ENCODE measurements at regions not wholly inside any gene's neighbourhood (a gene's known extent, or its start where the extent isn't known, plus 50 kb on each side); places are given as distances from the start of the nearest gene placed in this dataset.

DNA sequence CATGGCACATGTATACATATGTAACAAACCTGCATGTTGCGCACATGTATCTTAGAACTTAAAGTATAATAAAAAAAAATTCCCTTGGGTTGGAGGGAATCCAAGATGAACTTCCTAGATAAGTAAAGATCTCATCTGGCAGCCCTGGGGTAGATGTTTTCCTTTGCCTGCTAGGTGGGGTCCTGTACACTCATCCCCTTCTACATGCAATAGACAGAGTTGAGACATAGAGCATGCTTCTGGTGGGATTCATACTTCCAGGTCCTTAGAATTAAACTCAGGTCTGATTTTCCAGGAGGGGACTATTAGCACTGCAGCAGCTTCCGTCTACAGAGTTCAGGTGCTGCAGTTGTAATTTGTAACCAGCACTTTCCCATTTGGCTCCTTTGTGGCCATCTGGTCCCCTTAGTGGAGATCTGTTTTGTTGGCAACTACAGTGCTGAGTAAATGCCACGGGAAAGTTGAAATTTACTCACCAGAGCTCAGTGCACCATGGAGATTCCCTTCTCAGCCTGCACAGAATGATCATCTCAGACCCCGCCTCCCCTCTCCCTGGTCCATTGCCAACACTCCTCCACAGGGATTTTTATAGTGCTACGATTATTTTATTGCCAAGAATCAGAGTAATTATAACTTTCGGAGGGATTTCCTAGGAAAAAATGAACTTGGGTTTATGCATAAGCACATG, 220.1 kb upstream of the E2F8 start:
- Histone ChIP-seq H3K9me3 (replicated peaks; ENCODE audit: control insufficient read depth, insufficient read depth, low read length) (no peaks in the 10 kb centered on the region), H3K36me3 (ENCODE audit: control insufficient read depth in 2 of 2, extremely low read depth in 1 of 2, insufficient read depth in 2 of 2, low read length in 2 of 2) (no peaks in the 10 kb centered on the region), H3K4me3 (replicated peaks in 1 of 3; ENCODE audit: insufficient read depth in 1 of 3, low read depth in 1 of 3, low read length in 3 of 3) (no peak overlapping the region), H3K79me2 (ENCODE audit: control insufficient read depth, insufficient read depth, low read length) (no peaks in the 10 kb centered on the region), H3K4me2 (ENCODE audit: insufficient read depth, low read length) (no peak overlapping the region), H2AFZ (ENCODE audit: low read depth, low read length) (no peak overlapping the region), H3K9me1 (replicated peaks; ENCODE audit: control insufficient read depth, extremely low read depth, insufficient read depth, low read length) (no peaks in the 10 kb centered on the region), H4K20me1 (replicated peaks; ENCODE audit: control insufficient read depth, extremely low read depth, insufficient read depth, low read length) (no peaks in the 10 kb centered on the region), H3K27ac (ENCODE audit: insufficient read depth, low read depth, low read length) (no peak overlapping the region), H3K9ac (replicated peaks; ENCODE audit: extremely low read depth, insufficient read depth, low read length) (no peak overlapping the region), H3K27me3 (ENCODE audit: control insufficient read depth in 2 of 2, insufficient read depth in 2 of 2, low read length in 2 of 2) (no peaks in the 10 kb centered on the region), H3K4me1 (ENCODE audit: control insufficient read depth, extremely low read depth, insufficient read depth, low read length) (no peaks in the 10 kb centered on the region)
- dilution Hi-C loops (cut with MboI; ENCODE audit: extremely low pct_ligation_motif_present, low sequenced_read_pairs) = no loop called here
- BruUV-seq (replicated peaks) = no TSS peak
- TF ChIP-seq EZH2 (IDR thresholded peaks at IDR 0.05; ENCODE audit: borderline replicate concordance, low read depth, low read length, severe bottlenecking) = no peak
- TF ChIP-seq GATA2 (IDR thresholded peaks at IDR 0.05; ENCODE audit: insufficient read depth, insufficient read length, low read depth, low read length) = no peak
- no peak for TF ChIP-seq POLR2A (IDR thresholded peaks at IDR 0.05; ENCODE audit: low read depth, low read length)
- TF ChIP-seq POLR2AphosphoS5 (IDR thresholded peaks at IDR 0.05; ENCODE audit: insufficient read depth, low read depth, low read length) = no peak
- TF ChIP-seq FOS (IDR thresholded peaks at IDR 0.05; ENCODE audit: borderline replicate concordance, insufficient read depth, low read length) = no peak
- no peak for TF ChIP-seq JUN (IDR thresholded peaks at IDR 0.05; ENCODE audit: borderline replicate concordance, insufficient read depth, insufficient read length, low read depth)
- TF ChIP-seq, protein P1, sequence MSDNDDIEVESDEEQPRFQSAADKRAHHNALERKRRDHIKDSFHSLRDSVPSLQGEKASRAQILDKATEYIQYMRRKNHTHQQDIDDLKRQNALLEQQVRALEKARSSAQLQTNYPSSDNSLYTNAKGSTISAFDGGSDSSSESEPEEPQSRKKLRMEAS (IDR thresholded peaks at IDR 0.05; ENCODE audit: insufficient read depth, insufficient read length) = no peak
- TF ChIP-seq, protein P2, sequence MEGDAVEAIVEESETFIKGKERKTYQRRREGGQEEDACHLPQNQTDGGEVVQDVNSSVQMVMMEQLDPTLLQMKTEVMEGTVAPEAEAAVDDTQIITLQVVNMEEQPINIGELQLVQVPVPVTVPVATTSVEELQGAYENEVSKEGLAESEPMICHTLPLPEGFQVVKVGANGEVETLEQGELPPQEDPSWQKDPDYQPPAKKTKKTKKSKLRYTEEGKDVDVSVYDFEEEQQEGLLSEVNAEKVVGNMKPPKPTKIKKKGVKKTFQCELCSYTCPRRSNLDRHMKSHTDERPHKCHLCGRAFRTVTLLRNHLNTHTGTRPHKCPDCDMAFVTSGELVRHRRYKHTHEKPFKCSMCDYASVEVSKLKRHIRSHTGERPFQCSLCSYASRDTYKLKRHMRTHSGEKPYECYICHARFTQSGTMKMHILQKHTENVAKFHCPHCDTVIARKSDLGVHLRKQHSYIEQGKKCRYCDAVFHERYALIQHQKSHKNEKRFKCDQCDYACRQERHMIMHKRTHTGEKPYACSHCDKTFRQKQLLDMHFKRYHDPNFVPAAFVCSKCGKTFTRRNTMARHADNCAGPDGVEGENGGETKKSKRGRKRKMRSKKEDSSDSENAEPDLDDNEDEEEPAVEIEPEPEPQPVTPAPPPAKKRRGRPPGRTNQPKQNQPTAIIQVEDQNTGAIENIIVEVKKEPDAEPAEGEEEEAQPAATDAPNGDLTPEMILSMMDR (IDR thresholded peaks at IDR 0.05; ENCODE audit: extremely low read depth in 1 of 2, insufficient read depth in 1 of 2, low read depth in 1 of 2, low read length in 2 of 2) = no peak
- TF ChIP-seq MYC (IDR thresholded peaks at IDR 0.05; ENCODE audit: low read depth, low read length) = no peak
- intact Hi-C loops (cut with micrococcal nuclease) = no loop called here
- CTCF ChIA-PET = no interaction called here
- DNase-seq (ENCODE audit: low read depth, low spot score) (no peak), FAIRE-seq (no peak)
- POLR2A ChIA-PET = no interaction called here

Data from endothelial cell of umbilical vein (primary cell).